IPS-NIHi7 (cell line): ENCODE measurements at regions not wholly inside any gene's neighbourhood (a gene's known extent, or its start where the extent isn't known, plus 50 kb on each side); places are given as distances from the start of the nearest gene placed in this dataset.

Experiments
- DNase-seq: peaks from one replicate; pipeline ENCODE4 v3.0.0; 2012; ENCODE audit warnings: mixed read lengths; ENCODE audit errors: extremely low spot score

GRCh38 chr14:101004176-101004575, 100.7 kb upstream of the RTL1 start:
- DNase-seq: no peak

- DNase-seq: no peak
Measured at GRCh38 chr14:101004954-101005353, 101.4 kb upstream of the RTL1 start.

- no peak for DNase-seq
Measured at GRCh38 chr14:101005447-101005846, 101.9 kb upstream of the RTL1 start.

- no peak for DNase-seq
Measured at GRCh38 chr14:101006008-101006407, 102.5 kb upstream of the RTL1 start.

- DNase-seq: no peak
Measured at GRCh38 chr14:101007004-101007614, 103.6 kb upstream of the RTL1 start.

GRCh38 chr14:101007765-101008164, 104.2 kb upstream of the RTL1 start:
- DNase-seq: no peak

GRCh38 chr14:101008196-101008595, 104.7 kb upstream of the RTL1 start:
- peak; percentile 8 for DNase-seq

- DNase-seq: peak; percentile 8
Measured at GRCh38 chr14:101008631-101009336, 105.3 kb upstream of the RTL1 start.

GRCh38 chr14:101009531-101009930, 106.0 kb upstream of the RTL1 start:
- DNase-seq: no peak

- DNase-seq: peak; percentile 6
Measured at GRCh38 chr14:101010293-101010692, 106.8 kb upstream of the RTL1 start.

GRCh38 chr14:101010835-101011234, 107.3 kb upstream of the RTL1 start:
- DNase-seq: no peak

GRCh38 chr14:101017209-101017608, 113.7 kb upstream of the RTL1 start:
- DNase-seq: no peak

GRCh38 chr14:101017806-101018560, 114.5 kb upstream of the RTL1 start:
- DNase-seq: no peak

- DNase-seq: no peak
Measured at GRCh38 chr14:101018561-101019290, 115.2 kb upstream of the RTL1 start.

- DNase-seq: no peak
Measured at GRCh38 chr14:101019541-101019940, 116.0 kb upstream of the RTL1 start.

- no peak for DNase-seq
Measured at GRCh38 chr14:101019990-101020710, 116.6 kb upstream of the RTL1 start.

- no peak for DNase-seq
Measured at GRCh38 chr14:101020834-101021370, 117.4 kb upstream of the RTL1 start.

- no peak for DNase-seq
Measured at GRCh38 chr14:101022121-101022520, 118.6 kb upstream of the RTL1 start.

- DNase-seq: no peak
Measured at GRCh38 chr14:101022916-101023435, 119.5 kb upstream of the RTL1 start.

GRCh38 chr14:101024686-101025085, 121.2 kb upstream of the RTL1 start:
- DNase-seq: no peak

GRCh38 chr14:101025131-101025530, 121.6 kb upstream of the RTL1 start:
- no peak for DNase-seq
